Glutamatergic neuron (in vitro differentiated cells): ENCODE measurements at regions not wholly inside any gene's neighbourhood (a gene's known extent, or its start where the extent isn't known, plus 50 kb on each side); places are given as distances from the start of the nearest gene placed in this dataset.

Source experiments
- DNase-seq: peaks from one replicate; pipeline ENCODE4 v3.0.0; 2022
- H3K27ac Mint-ChIP-seq: one replicate; pipeline ENCODE4 v1.8.0; 2020; ENCODE audit warnings: mild to moderate bottlenecking, mixed read lengths, inconsistent platforms; ENCODE audit not compliant: unreplicated experiment
- H3K27me3 Mint-ChIP-seq: one replicate; pipeline ENCODE4 v1.8.0; 2020; ENCODE audit warnings: mild to moderate bottlenecking, moderate library complexity, mixed read lengths, inconsistent platforms; ENCODE audit not compliant: unreplicated experiment
- H3K36me3 Mint-ChIP-seq: one replicate; pipeline ENCODE4 v1.8.0; 2020; ENCODE audit warnings: mild to moderate bottlenecking, mixed read lengths, inconsistent platforms; ENCODE audit not compliant: unreplicated experiment
- H3K4me1 Mint-ChIP-seq: one replicate; pipeline ENCODE4 v1.8.0; 2020; ENCODE audit warnings: mild to moderate bottlenecking, low read depth, mixed read lengths, inconsistent platforms; ENCODE audit not compliant: unreplicated experiment
- H3K4me3 Mint-ChIP-seq: one replicate; pipeline ENCODE4 v1.8.0; 2020; ENCODE audit warnings: mild to moderate bottlenecking, mixed read lengths, inconsistent platforms; ENCODE audit not compliant: unreplicated experiment
- H3K9me3 Mint-ChIP-seq: one replicate; pipeline ENCODE4 v1.8.0; 2020; ENCODE audit warnings: mild to moderate bottlenecking, moderate library complexity, mixed read lengths, inconsistent platforms; ENCODE audit not compliant: unreplicated experiment
- CTCF ChIP-seq: fragments of 200-600 bp; sonication (generic); IDR thresholded peaks from one replicate; pipeline ENCODE4 v1.5.0; 2021; ENCODE audit not compliant: partially characterized antibody, unreplicated experiment

- DNase-seq = no peak
- H3K36me3 Mint-ChIP-seq = no peaks in the 10 kb centered on the region
- no peak overlapping the region for H3K4me3 Mint-ChIP-seq
- H3K4me1 Mint-ChIP-seq = no peaks in the 10 kb centered on the region
- H3K27ac Mint-ChIP-seq = no peak overlapping the region
- TF ChIP-seq CTCF = no peak
- peaks cover 2% of the 10 kb centered on the region for H3K9me3 Mint-ChIP-seq
- no peaks in the 10 kb centered on the region for H3K27me3 Mint-ChIP-seq
These were observed 399.3 kb downstream of the AJAP1 start for GRCh38 chr1:5053744-5054143.

- Mint-ChIP-seq H3K27ac (no peak overlapping the region), H3K9me3 (no peaks in the 10 kb centered on the region), H3K4me3 (no peak overlapping the region), H3K36me3 (no peaks in the 10 kb centered on the region), H3K27me3 (peaks cover 1% of the 10 kb centered on the region), H3K4me1 (no peaks in the 10 kb centered on the region)
- no peak for DNase-seq
- TF ChIP-seq CTCF = no peak
These were observed 374.7 kb downstream of the AJAP1 start for GRCh38 chr1:5029136-5029535.

GRCh38 chr1:5012249-5012648 lies 357.8 kb downstream of the AJAP1 start:
- H3K27me3 Mint-ChIP-seq = peaks cover 2% of the 10 kb centered on the region
- TF ChIP-seq CTCF = no peak
- peaks cover 10% of the 10 kb centered on the region for H3K9me3 Mint-ChIP-seq
- H3K4me3 Mint-ChIP-seq = no peak overlapping the region
- peaks cover 2% of the 10 kb centered on the region for H3K4me1 Mint-ChIP-seq
- H3K36me3 Mint-ChIP-seq = no peaks in the 10 kb centered on the region
- no peak for DNase-seq
- no peak overlapping the region for H3K27ac Mint-ChIP-seq

- peaks cover 2% of the 10 kb centered on the region for H3K4me1 Mint-ChIP-seq
- no peak overlapping the region for H3K27ac Mint-ChIP-seq
- peaks cover 10% of the 10 kb centered on the region for H3K9me3 Mint-ChIP-seq
- no peak overlapping the region for H3K4me3 Mint-ChIP-seq
- no peak for DNase-seq
- TF ChIP-seq CTCF = no peak
- no peaks in the 10 kb centered on the region for H3K36me3 Mint-ChIP-seq
- peaks cover 2% of the 10 kb centered on the region for H3K27me3 Mint-ChIP-seq
These were observed 356.2 kb downstream of the AJAP1 start for GRCh38 chr1:5010656-5011055.

GRCh38 chr1:5010236-5010635 lies 355.8 kb downstream of the AJAP1 start:
- Mint-ChIP-seq H3K27ac (no peak overlapping the region), H3K27me3 (peaks cover 2% of the 10 kb centered on the region), H3K36me3 (no peaks in the 10 kb centered on the region), H3K9me3 (peaks cover 10% of the 10 kb centered on the region), H3K4me1 (peaks cover 2% of the 10 kb centered on the region), H3K4me3 (no peak overlapping the region)
- TF ChIP-seq CTCF = no peak
- no peak for DNase-seq
